Testis (tissue), 2 donors: ENCODE measurements at regions not wholly inside any gene's neighbourhood (a gene's known extent, or its start where the extent isn't known, plus 50 kb on each side); places are given as distances from the start of the nearest gene placed in this dataset.

Source experiments
- CTCF ChIP-seq, 3 experiments: fragments of 450-650 bp in 2 of 3; fragments of 200-600 bp in 1 of 3; sonication (generic) in 1 of 3; IDR thresholded peaks; one replicate each; pipeline ENCODE4 v1.5.1; 2016 to 2019; ENCODE audit warnings: antibody characterized with exemption in 3 of 3, mild to moderate bottlenecking in 2 of 3, moderate library complexity in 1 of 3
- POLR2A ChIP-seq: fragments of 450-650 bp; IDR thresholded peaks from one replicate; pipeline ENCODE4 v1.6.1; 2017; ENCODE audit warnings: antibody characterized with exemption, mild to moderate bottlenecking, moderate library complexity

GRCh38 chr9:88641456-88642240 lies 106.7 kb downstream of the NXNL2 start:
- no peak for TF ChIP-seq CTCF (IDR thresholded peaks at IDR 0.05)
- TF ChIP-seq POLR2A: no peak
